ENCODE measurements at regions not wholly inside any gene's neighbourhood (a gene's known extent, or its start where the extent isn't known, plus 50 kb on each side); places are given as distances from the start of the nearest gene placed in this dataset.

DNA sequence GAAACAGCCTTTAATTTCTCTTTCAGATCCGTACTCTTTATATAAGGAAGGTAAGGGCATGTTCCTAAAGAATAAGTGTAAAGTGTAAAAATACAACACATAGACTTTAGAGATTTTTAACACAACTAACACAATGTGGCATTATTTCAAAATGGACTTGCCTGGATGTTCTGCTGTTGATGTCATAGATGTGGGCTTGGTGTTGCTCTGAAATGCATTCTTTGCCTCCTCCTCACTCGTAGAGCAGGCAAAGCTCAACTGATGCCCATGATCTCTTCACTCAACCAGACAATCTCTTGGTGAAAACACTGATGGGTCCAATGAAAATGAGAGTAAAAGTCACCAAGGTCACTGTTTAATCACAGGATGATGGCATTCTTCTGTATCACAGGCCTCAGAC, 174.2 kb upstream of the TCERG1L start:
- no peak for TF ChIP-seq CTCF (IDR thresholded peaks at IDR 0.05)
- TF ChIP-seq POLR2A (IDR thresholded peaks at IDR 0.05), result no peak

Measured in Peyer's patch (tissue), 4 donors.